Ovary (tissue), 3 donors: ENCODE measurements at regions not wholly inside any gene's neighbourhood (a gene's known extent, or its start where the extent isn't known, plus 50 kb on each side); places are given as distances from the start of the nearest gene placed in this dataset.

Experiments used
- POLR2A ChIP-seq: fragments of 450-650 bp; IDR thresholded peaks from one replicate; pipeline ENCODE4 v1.6.1; 2017; ENCODE audit warnings: antibody characterized with exemption, mild to moderate bottlenecking, moderate library complexity
- TF ChIP-seq, protein P1 (sequence below), 3 donors: fragments of 450-650 bp in 2 of 3; fragments of 200-600 bp in 1 of 3; IDR thresholded peaks; one replicate each; pipeline versions ENCODE4 v1.5.1 to v1.8.0; 2016 to 2022; ENCODE audit warnings: antibody characterized with exemption in 3 of 3, mild to moderate bottlenecking in 1 of 3
- donor health status: DM: no; HTN: no; CAD: no.

DNA sequence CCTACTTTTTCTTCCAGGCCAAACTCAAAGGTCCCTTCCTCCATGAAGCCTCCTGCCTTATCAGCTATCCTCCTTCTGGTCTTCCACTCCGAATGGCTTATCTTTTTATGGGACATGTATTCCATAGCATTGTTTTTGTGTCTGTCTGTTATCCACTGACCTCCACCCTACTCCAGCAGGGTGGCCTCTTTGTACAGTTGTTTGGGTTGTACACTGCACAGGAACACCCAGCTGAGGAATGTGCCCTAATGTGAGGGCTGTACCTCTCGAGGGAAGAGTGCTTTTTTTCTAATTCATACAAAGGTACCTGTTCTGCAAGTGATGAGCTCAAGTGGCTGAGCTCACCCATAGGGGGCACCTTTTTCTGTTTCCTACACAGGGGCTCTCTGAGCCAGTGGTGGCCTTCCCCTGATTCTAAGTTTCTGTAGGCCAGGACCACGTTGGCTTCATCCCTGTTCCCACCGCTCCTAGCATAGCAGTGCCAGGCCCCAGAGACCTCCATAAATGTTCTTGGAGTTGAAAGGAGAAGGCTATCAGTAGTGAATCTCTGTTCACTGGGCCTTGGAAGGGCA, 108.2 kb downstream of the FOXD2 start:
- no peak for TF ChIP-seq POLR2A
- TF ChIP-seq, protein P1, sequence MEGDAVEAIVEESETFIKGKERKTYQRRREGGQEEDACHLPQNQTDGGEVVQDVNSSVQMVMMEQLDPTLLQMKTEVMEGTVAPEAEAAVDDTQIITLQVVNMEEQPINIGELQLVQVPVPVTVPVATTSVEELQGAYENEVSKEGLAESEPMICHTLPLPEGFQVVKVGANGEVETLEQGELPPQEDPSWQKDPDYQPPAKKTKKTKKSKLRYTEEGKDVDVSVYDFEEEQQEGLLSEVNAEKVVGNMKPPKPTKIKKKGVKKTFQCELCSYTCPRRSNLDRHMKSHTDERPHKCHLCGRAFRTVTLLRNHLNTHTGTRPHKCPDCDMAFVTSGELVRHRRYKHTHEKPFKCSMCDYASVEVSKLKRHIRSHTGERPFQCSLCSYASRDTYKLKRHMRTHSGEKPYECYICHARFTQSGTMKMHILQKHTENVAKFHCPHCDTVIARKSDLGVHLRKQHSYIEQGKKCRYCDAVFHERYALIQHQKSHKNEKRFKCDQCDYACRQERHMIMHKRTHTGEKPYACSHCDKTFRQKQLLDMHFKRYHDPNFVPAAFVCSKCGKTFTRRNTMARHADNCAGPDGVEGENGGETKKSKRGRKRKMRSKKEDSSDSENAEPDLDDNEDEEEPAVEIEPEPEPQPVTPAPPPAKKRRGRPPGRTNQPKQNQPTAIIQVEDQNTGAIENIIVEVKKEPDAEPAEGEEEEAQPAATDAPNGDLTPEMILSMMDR (IDR thresholded peaks at IDR 0.05) = no peak
